Activated CD4-positive, alpha-beta T cell treated with anti-CD3 and anti-CD28 coated beads, Interleukin-2, Interleukin-4, amounts not matched to agents 100 ng/mL and 50 ng/mL, durations not matched to agents 16 hours and 8 hours (primary cell): ENCODE measurements at regions not wholly inside any gene's neighbourhood (a gene's known extent, or its start where the extent isn't known, plus 50 kb on each side); places are given as distances from the start of the nearest gene placed in this dataset.
"Not testable (repeated sequence)": the region's sequence is repeated elsewhere in the genome, so short reads cannot be mapped to it uniquely, and the experiment has no call there.

Experiments used
- DNase-seq: peaks from one replicate; pipeline ENCODE4 v3.0.0-alpha.2; 2020; ENCODE audit warnings: low spot score

- not testable (repeated sequence) for DNase-seq
Measured at GRCh38 chr2:87410371-87410770, 337.5 kb upstream of the PLGLB2 start.

DNA sequence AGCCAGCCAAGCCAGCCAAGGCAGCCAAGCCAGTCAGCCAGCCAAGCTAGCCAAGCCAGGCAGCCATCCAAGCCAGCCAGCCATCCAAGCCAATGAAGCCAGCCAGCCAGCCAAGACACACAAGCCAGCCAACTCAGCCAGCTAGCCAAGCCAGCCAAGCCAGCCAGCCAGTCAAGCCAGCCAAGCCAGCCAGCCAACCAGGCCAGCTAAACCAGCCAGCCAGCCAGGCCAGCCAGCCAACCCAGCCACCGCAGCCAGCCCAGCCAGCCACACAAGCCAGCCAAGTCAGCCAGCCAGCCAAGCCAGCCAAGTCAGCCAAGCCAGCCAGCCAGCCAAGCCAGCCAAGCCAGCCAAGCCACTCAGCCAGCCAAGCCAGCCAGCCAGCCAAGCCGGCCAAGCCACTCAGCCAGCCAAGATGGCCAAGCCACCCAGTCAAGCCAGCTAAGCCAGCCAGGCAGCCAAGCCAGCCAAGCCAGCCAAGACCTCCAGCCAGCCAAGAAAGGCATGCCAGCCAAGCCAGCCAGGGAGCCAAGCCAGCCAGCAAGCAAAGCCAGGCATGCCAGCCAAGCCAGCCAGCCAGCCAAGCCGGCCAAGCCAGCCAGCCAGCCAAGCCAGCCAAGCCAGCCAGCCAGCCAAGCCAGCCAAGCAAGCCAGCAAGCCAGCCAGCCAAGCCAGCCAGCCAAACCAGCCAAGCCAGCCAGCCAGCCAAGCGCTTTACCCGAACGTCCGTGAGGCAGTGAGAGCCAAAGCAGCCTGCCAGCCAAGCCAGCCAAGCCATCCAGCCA, 335.7 kb upstream of the PLGLB2 start:
- not testable (repeated sequence) for DNase-seq

- DNase-seq: not testable (repeated sequence)
Measured at GRCh38 chr2:87414331-87414730, 333.6 kb upstream of the PLGLB2 start.

DNA sequence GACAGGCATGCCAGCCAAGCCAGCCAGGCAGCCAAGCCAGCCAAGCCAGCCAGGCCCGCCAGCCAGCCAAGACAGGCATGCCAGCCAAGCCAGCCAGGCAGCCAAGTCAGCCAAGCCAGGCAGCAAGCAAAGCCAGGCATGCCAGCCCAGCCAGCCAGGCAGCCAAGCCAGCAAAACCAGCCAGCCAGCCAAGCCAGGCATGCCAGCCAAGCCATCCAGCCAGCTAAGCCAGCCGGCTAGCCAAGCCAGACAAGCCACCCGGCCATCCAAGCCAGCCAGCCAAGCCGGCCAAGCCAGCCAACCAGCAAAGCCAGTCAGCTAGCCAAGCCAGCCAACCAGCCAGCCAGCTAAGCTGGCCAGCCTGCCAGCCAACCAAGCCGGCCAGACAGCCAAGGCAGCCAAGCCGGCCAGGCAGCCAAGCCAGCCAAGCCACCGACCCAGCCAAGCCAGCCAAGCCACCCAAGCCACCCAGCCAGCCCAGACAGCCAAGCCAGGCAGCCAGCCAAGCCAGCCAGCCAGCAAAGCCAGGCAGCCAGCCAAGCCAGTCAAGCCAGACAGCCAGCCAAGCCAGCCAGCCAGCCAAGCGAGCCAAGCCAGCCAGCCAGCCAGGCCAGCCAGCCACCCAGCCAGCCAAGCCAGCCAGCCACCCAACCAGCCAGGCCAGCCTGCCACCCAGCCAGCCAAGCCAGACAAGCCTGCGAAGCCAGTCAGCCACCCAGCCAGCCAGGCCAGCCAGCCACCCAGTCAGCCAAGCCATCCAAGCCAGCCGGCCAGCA, 332.9 kb upstream of the PLGLB2 start:
- not testable (repeated sequence) for DNase-seq

DNA sequence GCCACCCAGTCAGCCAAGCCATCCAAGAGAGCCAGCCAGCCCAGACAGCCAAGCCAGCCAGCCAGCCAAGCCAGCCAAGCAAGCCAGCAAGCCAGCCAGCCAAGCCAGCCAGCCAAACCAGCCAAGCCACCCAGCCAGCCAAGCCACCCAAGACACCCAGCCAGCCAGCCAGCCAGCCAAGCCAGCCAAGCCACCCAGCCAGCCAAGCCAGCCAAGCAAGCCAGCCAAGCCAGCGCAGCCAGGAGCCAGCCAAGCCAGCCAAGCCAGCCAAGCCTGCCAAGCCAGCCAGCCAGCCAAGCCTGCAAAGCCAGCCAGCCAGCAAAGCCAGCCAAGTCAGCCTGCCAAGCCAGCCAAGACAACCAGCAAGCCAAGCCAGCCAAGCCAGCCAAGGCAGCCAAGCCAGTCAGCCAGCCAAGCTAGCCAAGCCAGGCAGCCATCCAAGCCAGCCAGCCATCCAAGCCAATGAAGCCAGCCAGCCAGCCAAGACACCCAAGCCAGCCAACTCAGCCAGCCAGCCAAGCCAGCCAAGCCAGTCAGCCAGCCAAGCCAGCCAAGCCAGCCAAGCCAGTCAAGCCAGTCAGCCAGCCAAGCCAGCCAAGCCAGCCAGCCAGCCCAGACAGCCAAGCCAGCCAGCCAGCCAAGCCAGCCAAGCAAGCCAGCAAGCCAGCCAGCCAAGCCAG, 332.2 kb upstream of the PLGLB2 start:
- not testable (repeated sequence) for DNase-seq

- DNase-seq: not testable (repeated sequence)
Measured at GRCh38 chr2:87416266-87416592, 331.7 kb upstream of the PLGLB2 start.

DNA sequence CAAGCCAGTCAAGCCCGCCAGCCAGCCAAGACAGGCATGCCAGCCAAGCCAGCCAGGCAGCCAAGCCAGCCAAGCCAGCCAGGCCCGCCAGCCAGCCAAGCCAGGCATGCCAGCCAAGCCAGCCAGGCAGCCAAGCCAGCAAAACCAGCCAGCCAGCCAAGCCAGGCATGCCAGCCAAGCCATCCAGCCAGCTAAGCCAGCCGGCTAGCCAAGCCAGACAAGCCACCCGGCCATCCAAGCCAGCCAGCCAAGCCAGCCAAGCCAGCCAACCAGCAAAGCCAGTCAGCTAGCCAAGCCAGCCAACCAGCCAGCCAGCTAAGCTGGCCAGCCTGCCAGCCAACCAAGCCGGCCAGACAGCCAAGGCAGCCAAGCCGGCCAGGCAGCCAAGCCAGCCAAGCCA, 330.7 kb upstream of the PLGLB2 start:
- DNase-seq: not testable (repeated sequence)

- not testable (repeated sequence) for DNase-seq
Measured at GRCh38 chr2:87417742-87418567, 329.9 kb upstream of the PLGLB2 start.

DNA sequence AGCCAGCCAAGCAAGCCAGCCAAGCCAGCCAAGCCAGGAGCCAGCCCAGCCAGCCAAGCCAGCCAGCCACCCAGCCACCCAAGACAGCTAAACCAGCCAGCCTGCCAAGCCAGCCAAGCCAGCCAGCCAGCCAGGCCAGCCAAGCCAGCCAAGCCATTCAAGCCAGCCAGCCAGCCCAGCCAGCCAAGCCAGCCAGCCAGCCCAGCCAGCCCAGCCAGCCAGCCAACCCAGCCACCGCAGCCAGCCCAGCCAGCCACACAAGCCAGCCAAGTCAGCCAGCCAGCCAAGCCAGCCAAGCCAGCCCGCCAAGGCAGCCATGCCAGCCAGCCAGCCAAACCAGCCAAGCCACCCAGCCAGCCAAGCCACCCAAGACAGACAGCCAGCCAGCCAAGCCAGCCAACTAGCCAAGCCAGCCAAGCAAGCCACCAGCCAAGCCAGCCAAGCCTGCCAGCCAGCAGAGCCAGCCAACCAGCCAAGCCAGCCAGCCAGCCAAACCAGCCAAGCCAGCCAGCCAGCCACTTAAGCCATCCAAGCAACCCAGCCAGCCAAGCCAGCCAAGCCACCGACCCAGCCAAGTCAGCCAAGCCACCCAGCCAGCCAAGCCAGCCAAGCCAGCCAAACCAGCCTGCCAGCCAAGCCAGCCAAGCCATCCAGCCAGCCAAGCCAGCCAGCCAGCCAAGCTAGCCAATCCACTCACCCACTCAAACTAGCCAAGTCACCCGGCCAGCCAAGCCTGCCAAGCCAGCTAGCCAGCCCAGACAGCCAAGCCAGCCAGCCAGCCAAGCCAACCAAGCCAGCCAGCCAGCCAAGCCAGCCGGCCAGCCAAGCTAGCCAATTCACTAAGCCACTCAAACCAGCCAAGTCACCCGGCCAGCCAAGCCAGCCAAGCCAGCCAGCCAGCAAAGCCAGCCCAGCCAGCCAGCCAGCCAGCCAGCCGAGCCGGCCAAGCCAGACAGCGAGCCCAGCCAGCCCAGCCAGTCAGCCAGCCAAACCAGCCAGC, 328.8 kb upstream of the PLGLB2 start:
- not testable (repeated sequence) for DNase-seq

DNA sequence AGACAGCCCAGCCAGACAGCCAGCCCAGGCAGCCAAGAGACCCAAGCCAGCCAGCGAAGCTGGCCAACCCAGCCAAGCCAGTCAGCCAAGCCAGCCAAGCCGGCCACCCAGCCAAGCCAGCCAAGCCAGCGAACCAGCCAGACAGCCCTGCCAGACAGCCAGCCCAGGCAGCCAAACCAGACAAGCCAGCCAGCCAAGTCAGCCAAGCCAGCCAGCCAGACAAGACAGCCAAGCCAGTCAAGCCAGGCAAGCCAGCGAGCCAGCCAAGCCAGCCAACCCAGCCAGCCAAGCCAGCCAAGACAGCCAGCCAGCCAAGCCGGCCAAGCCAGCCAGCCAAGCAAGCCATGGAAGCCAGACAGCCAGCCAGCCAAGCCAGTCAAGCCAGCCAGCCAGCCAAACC, 327.9 kb upstream of the PLGLB2 start:
- DNase-seq: not testable (repeated sequence)

DNA sequence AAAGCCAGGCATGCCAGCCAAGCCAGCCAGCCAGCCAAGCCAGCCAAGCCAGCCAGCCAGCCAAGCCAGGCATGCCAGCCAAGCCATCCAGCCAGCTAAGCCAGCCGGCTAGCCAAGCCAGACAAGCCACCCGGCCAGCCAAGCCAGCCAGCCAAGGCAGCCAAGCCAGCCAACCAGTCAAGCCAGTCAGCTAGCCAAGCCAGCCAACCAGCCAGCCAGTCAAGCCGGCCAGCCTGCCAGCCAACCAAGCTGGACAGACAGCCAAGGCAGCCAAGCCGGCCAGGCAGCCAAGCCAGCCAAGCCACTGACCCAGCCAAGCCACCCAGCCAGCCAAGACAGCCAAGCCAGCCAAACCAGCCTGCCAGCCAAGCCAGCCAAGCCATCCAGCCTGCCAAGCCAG, 326.9 kb upstream of the PLGLB2 start:
- DNase-seq: not testable (repeated sequence)

DNA sequence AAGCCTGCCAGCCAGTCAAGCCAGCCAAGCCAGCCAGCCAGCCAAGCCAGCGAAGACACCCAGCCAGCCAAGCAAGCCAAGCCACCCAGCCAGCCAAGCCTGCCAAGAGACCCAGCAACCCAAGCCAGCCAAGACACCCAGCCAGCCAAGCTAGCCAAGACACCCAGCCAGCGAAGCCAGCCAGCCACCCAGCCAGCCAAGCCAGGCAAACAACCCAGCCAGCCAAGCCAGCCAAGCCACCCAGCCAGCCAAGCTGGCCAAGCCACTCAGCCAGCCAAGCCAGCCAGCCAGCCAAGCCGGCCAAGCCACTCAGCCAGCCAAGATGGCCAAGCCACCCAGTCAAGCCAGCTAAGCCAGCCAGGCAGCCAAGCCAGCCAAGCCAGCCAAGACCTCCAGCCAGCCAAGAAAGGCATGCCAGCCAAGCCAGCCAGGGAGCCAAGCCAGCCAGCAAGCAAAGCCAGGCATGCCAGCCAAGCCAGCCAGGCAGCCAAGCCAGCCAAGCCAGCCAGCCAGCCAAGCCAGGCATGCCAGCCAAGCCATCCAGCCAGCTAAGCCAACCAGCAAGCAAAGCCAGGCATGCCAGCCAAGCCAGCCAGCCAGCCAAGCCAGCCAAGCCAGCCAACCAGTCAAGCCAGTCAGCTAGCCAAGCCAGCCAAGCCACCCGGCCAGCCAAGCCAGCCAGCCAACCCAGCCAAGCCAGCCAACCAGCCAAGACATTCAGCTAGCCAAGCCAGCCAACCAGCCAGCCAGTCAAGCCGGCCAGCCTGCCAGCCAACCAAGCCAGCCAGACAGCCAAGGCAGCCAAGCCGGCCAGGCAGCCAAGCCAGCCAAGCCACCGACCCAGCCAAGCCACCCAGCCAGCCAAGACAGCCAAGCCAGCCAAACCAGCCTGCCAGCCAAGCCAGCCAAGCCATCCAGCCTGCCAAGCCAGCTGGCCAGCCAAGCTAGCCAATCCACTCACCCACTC, 323.8 kb upstream of the PLGLB2 start:
- not testable (repeated sequence) for DNase-seq

DNA sequence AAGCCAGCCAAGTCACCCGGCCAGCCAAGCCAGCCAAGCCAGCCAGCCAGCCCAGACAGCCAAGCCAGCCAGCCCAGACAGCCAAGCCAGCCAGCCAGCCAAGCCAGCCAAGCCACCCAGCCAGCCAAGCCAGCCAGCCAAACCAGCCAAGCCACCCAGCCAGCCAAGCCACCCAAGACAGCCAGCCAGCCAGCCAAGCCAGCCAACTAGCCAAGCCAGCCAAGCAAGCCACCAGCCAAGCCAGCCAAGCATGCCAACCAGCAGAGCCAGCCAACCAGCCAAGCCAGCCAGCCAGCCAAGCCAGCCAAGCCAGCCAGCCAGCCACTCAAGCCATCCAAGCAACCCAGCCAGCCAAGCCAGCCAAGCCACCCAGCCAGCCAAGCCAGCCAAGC, 323.1 kb upstream of the PLGLB2 start:
- not testable (repeated sequence) for DNase-seq

DNA sequence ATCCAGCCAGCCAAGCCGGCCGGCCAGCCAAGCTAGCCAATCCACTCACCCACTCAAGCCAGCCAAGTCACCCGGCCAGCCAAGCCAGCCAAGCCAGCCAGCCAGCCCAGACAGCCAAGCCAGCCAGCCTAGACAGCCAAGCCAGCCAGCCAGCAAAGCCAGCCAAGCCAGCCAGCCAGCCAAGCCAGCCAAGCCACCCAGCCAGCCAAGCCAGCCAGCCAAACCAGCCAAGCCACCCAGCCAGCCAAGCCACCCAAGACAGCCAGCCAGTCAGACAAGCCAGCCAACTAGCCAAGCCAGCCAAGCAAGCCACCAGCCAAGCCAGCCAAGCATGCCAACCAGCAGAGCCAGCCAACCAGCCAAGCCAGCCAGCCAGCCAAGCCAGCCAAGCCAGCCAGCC, 322.7 kb upstream of the PLGLB2 start:
- not testable (repeated sequence) for DNase-seq

DNA sequence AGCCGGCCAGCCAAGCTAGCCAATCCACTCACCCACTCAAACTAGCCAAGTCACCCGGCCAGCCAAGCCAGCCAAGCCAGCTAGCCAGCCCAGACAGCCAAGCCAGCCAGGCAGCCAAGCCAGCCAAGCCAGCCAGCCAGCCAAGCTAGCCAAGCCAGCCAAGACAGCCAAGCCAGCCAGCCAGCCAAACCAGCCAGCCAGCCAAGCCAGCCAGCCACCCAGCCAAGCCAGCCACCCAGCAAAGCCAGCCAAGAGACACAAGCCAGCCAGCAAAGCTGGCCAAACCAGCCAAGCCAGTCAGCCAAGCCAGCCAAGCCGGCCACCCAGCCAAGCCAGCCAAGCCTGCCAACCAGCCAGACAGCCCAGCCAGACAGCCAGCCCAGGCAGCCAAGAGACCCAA, 322.2 kb upstream of the PLGLB2 start:
- DNase-seq: not testable (repeated sequence)

DNA sequence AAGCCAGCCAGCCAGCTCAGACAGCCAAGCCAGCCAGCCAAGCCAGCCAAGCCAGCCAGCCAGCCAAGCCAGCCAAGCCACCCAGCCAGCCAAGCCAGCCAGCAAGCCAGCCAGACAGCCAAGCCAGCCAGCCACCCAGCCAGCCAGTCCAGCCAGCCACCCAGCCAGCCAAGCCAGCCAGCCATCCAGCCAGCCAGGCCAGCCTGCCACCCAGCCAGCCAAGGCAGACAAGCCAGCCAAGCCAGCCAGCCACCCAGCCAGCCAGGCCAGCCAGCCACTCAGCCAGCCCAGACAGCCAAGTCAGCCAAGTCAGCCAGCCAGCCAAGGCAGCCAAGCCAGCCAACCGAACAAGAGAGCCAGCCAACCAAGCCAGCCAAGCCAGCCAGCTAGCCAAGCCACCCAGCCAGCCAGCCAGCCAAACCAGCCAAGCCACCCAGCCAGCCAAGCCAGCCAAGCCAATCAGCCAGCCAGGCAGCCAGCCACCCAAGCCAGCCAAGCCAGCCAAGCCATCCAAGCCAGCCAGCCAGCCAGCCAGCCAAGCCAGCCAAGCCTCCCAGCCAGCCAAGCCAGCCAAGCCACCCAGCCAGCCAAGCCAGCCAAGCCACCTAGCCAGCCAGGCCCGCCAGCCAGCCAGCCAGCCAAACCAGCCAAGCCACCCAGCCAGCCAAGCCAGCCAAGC, 319.3 kb upstream of the PLGLB2 start:
- not testable (repeated sequence) for DNase-seq

DNA sequence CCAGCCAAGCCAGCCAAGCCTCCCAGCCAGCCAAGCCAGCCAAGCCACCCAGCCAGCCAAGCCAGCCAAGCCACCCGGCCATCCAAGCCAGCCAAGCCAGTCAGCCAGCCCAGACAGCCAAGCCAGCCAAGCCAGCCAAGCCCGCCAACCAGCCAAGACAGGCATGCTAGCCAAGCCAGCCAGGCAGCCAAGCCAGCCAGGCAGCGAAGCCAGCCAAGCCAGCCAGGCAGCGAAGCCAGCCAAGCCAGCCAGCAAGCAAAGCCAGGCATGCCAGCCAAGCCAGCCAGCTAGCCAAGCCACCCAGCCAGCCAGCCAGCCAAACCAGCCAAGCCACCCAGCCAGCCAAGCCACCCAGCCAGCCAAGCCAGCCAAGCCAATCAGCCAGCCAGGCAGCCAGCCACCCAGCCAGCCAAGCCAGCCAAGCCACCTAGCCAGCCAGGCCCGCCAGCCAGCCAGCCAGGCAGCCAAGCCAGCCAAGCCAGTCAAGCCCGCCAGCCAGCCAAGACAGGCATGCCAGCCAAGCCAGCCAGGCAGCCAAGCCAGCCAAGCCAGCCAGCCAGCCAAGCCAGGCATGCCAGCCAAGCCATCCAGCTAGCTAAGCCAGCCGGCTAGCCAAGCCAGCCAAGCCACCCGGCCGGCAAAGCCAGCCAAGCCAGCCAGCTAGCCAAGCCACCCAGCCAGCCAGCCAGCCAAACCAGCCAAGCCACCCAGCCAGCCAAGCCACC, 318.5 kb upstream of the PLGLB2 start:
- not testable (repeated sequence) for DNase-seq

- DNase-seq: not testable (repeated sequence)
Measured at GRCh38 chr2:87429931-87430275, 318.0 kb upstream of the PLGLB2 start.
